ENCODE measurements at regions not wholly inside any gene's neighbourhood (a gene's known extent, or its start where the extent isn't known, plus 50 kb on each side); places are given as distances from the start of the nearest gene placed in this dataset.

DNA sequence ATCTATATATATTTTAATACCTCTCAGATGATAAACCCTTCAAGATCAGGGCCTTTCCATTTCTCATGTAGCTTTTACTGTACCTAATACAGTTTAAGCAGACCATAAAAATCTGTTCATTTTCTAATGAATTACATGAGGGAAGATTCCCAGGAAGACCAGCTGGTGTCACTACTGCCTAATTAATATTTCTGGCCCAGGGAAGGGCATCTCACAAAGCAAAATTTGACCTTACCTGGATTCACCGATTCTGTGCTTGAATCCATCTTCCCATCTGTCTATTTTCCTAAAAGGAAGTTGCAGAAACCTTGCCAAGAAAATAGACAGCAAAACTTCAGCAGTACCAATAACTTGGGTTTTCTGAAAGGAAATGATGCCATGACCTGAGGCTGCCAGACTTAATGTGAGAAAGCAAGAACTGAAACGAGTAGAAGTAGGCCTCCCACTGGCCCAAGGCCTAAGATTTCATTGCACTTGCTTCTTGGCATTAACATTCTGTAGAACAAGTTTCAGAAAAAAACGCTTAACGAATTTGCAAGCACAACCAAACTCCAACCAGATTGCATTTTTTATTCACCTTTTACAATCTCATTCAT is 83.0 kb upstream of the GLIS3 start:
- peak; percentile 45 for DNase-seq

DNA sequence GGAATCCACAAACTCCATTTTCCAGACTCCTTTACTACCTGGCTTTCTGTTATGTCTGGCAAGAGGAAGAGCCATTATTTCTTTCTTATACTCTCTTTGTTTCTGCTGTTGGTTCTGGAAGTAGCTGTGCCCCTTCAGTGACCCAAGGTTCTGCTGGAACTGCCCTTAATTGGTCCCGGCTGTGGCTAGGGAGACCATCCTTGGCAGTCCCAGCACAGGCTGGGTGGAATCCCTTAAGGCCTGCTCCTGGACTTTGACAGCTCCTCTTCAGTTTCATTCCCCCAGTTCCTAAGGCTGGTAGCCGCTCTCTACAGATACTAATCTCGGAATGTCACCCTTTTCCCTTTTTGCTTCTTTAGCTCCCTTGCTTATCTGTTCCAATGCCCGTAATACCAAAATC is 81.9 kb upstream of the GLIS3 start:
- DNase-seq, result no peak

DNA sequence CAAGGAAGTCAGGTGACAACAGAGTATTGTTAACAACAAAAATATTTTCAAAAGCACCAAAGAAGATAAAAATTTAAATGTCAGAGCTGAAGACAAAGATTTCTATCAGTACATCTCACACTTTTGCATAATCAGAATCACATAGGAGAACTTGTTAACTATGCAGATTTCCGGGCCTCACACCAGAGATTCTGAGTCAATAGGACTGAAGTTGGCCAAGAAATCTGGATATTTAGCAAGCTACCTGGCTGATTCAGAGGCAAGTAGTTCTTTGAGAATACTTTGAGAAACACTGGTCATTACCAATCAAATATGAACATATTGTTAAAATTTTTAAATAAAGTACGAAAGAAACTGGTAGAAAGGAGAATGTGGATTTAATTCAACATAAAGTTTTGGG is 80.5 kb upstream of the GLIS3 start:
- DNase-seq, result no peak

DNA sequence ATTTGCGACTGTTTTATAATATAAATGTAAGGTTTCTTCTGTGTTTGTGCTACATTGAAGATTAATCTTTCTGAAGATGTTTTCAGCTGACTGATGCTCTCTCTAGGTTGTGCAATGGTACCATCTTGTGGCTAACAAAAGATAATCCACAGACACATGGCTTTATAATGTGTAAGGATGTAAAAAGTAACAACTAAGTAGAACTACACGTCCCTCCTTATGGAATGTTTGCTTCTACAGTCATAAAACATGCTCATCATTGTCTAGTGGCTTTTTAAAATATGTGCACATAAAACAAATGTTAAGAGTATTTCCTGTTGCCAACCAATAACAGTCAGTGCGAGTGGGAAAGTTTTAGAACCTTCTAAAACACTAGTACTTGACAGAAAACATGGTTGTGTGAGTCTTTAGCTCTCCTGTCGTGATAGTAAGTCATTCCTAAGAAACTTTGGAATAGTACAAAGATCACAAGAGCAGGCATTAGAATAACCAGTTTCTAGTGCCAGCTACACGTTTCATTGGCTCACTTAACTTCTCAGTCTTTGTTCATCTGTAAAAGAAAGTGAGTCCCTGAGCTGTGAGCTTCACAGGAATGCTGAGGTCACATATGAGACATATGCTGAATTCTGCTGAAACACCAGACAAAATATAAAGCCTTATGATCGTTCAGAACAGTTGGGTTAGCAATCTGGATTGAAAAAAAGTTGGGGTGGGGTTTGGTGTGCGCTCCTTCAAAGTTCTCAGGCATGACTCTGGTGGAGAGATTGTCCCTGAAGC is 75.7 kb upstream of the GLIS3 start:
- DNase-seq, result peak; percentile 44

DNA sequence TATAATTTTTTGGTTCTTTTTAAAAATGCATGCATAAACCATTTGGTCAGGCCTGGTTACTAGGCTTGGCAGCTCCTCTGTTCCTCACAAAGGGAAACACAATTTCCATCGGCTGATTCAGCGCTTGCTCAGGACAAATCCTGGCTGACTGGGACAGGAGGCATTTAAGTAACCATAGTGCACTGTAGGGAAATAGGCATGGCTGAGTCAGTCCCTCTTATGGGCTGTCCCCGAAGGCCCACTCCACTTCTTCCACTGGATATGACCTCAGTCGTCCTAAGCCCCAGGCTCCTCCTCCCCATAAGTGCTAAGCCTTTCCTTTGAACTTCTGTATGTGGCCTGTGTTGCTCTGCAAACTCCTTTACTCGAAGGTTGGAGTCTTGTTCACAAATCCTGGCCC is 71.2 kb upstream of the GLIS3 start:
- no peak for DNase-seq

DNA sequence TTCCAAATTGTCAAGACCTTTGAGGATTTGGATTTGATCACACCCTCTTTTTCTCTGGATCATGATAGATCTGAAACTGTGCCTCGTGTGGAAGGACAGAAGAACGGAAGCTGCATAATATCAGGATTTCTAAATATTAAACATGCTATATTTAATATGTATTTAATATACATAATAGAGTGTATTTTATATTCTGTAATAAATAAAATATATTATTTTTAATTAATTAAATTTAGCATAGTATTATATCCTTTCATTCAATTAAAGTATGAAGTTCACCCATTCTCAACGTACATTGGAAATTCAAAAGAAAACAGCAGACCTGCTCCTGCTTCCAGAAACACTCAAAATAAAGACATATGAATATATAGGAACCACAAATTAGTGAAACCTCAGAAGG is 70.6 kb upstream of the GLIS3 start:
- DNase-seq, result no peak

DNA sequence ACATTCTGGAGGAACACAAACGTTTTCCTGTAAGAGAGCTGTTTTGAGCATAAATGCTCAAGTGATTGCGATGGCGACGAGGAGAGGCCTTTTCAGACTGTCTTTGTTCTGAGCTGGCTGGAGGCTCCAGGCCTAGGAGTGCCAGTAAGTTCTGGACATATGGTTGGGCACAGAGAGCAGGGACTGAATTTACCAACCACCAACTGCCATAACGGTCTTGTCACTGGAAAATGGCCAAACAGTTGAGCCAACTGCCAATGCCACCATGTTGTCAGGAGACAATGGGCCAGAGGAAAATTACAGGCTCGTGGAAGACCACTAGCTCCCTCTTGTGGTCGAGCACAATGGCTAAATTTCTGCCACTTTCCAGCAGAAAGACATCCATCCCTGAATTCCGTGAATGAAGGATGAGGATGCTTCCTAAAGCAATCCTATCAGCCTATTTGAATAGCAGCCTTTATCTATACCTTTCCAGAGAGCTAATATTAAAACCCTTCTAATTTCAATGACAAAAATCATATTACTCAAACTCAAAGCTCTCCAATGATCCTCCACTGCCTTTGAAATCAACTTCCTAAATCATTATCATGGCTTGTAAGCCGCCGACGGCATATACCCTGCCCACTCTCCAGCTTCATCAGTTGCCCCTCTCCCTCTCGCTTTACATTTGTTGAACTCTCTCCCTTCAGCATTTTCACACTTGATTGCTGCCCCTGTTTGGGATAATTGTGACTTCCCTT is 66.9 kb upstream of the GLIS3 start:
- peak; percentile 57 for DNase-seq

DNA sequence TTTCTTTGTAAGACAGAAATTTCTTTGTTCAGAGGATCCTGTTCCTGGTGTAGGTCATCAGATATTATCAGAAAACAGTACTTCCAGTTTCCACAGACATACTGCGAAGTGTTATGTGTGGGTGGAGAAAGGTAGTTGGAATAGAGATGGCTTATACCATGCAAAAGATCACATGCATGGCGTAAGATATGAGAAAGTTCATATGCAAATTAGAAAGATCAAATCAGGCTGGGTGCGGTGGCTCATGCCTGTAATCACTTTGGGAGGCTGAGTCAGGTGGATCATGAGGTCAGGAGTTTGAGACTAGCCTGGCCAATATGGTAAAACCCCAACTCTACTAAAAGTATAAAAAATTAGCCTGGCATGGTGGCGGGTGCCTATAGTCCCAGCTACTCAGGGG is 65.2 kb upstream of the GLIS3 start:
- DNase-seq, result no peak

DNA sequence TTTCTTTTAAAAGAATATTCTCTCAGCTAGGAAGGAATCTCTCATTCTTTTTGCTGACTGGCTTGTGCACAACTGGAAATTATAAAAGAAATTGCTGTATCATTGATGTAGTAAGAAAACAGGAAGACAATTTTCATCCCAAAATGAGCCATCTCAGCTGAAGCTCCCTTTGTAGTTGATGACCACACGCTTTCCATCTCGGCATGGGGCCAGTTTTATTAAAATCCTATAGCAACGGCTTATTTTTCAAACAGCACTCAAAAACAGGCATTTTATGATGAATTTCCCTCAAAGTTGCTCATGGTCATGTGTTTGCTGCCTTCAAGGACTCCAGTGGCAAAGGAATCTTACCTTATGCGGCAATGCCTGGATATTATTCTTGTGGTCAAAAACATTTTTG is 62.4 kb upstream of the GLIS3 start:
- no peak for DNase-seq

DNA sequence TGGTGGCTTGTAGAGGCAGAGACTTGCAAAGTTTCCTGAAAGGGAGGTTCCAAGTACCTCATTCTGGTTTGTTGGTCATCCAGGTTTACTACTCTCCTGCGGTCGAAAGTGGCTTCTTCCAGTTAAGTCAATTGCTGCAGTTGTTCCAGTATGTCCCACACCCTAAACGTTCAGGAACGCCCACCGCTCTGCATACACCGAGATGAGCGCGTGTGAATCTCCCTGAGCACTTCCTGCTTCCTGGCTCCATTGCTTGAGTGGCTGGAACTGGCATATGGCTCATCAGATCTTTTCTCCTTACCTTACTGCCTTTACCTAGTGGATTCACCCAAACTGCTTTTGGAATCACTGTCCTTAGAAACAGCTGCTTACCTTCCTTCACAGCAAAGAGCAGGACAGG is 59.1 kb upstream of the GLIS3 start:
- no peak for DNase-seq

DNA sequence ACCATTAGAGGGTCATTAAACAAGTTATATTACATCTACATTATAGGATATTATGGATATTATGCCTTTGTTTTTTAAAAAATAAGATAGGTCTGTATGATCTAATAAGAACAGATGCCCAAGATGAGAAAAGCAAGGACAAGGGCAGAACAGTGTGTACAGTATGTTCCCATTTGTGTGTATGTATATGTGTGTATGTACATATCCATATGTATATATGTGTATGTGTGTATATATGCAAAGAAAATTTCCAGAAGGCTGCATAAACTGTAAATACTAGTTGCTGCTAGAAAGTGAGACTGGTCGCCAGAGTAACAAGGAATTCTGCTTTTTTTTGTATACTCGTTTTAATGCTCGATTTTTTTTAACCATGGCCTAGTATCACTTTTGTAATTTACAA is 58.1 kb upstream of the GLIS3 start:
- DNase-seq, result no peak

DNA sequence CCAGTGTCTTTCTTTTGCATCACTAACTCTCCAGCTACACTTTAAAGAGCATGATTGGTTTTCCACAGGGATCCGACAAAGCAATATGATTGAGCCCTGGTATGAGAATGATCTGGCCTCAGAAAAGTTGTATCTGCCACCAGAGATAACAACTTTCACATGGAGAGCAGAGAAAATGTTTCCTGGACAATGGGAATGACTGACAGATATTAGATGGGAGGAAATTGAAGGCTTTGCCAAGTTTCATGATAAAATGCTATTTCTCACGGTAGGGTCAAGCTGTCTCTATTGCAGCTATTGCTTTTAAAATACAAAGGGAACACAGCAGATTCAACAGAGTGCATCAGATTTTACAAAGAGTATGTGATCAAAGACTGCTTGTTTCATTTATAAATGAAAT is 56.4 kb upstream of the GLIS3 start:
- DNase-seq, result no peak

DNA sequence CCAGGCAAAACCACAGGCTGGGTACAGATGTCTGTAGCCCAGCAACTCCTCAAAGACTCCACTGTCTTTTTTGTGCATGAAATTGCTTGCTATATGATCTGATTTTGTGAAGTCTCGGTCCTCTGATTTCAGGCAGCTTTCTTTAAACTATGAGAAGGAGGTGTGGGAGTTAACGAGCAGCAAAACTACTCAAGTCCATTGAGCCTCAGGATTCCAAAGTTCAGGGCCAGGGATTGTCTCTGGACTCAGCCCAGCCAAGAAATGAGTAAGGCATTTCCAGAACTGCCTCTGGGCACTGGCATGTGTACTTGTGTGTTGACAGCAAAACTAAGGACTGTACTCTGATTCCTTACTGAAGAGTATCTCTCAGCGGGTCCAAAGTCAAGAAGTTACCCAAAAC is 53.4 kb upstream of the GLIS3 start:
- DNase-seq, result no peak

DNA sequence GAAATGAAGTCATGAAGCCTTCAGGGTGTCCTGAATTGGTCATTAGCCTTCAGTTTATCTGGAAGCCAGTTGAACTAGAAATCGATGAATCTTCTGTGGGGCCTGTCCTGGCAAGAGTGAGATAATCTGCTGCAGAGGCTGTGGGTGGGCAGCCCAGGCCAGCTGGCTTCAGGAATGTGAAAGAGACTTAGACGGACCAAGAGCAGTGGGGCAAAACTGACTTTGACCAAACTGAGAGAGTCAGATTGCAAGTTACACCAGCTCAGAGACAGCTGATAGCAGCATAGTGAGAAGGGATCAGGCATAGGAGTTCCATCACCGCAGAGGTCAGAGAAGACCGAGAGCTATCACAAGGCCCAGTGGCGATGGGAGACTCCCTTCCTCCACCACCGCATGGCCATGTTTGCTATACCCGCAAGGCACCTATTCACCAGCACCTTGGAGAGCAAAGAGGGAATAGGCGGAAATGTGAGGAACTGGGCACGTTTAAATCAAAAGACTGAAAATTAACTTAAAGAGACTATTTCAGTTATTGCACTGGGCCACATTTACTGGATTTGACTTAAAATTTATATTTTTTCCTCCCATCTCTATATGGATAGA is 50.0 kb upstream of the GLIS3 start:
- DNase-seq, result no peak

All from hematopoietic multipotent progenitor cell treated with erythropoietin and hydrocortisone succinate and interleukin-3 and kit ligand, for 4 days (in vitro differentiated cells).